ENCODE measurements at regions not wholly inside any gene's neighbourhood (a gene's known extent, or its start where the extent isn't known, plus 50 kb on each side); places are given as distances from the start of the nearest gene placed in this dataset.
A peak's percentile ranks its signal among the peaks of the same experiment; 100 is the strongest.

DNA sequence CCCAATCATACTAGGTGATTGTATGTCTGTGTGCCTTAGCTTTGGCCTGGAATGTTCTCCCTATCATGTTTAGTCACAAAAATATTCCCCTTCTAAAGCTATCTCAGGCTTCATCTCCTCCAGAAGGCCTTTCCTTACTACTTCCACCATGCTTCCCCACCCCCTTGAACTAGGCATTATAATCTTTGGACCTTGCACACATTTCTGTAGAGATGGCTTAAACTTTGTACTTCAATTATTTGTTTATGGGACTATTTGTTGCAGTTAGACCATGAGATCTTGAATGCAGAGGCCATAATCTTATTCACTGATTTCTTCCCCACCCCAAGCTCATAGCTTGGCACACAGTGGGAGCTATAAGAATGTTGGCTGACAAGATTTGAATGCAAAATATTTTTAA, 262.0 kb upstream of the EDA2R start:
- DNase-seq (ENCODE audit: low read depth): no peak
- Histone ChIP-seq H3K27ac (ENCODE audit: low read depth, low read length) (no peak overlapping the region), H3K4me1 (ENCODE audit: insufficient read depth, low read length) (no peaks in the 10 kb centered on the region), H4K20me1 (ENCODE audit: insufficient read depth, low read length) (no peaks in the 10 kb centered on the region), H3K27me3 (ENCODE audit: insufficient read depth, low read length) (no peaks in the 10 kb centered on the region), H3K9me3 (ENCODE audit: insufficient read depth, low read depth, low read length) (no peaks in the 10 kb centered on the region), H3K79me2 (ENCODE audit: insufficient read depth, low read length) (no peaks in the 10 kb centered on the region), H3K4me3 (ENCODE audit: insufficient read depth, low read depth, low read length) (no peak overlapping the region), H2AFZ (ENCODE audit: low read depth, low read length) (no peak overlapping the region), H3K36me3 (ENCODE audit: insufficient read depth, low read length) (no peaks in the 10 kb centered on the region), H3K9ac (ENCODE audit: low read length) (no peak overlapping the region), H3K4me2 (ENCODE audit: low read length) (no peak overlapping the region)
- H3K36me3 Mint-ChIP-seq (ENCODE audit: low read depth, unreplicated experiment): no peaks in the 10 kb centered on the region
- H3K27ac Mint-ChIP-seq (ENCODE audit: unreplicated experiment): no peak overlapping the region
- no peaks in the 10 kb centered on the region for H3K27me3 Mint-ChIP-seq (ENCODE audit: low read depth, unreplicated experiment)
- H3K9me3 Mint-ChIP-seq (ENCODE audit: unreplicated experiment): peaks cover 5% of the 10 kb centered on the region
- TF ChIP-seq, protein P1, sequence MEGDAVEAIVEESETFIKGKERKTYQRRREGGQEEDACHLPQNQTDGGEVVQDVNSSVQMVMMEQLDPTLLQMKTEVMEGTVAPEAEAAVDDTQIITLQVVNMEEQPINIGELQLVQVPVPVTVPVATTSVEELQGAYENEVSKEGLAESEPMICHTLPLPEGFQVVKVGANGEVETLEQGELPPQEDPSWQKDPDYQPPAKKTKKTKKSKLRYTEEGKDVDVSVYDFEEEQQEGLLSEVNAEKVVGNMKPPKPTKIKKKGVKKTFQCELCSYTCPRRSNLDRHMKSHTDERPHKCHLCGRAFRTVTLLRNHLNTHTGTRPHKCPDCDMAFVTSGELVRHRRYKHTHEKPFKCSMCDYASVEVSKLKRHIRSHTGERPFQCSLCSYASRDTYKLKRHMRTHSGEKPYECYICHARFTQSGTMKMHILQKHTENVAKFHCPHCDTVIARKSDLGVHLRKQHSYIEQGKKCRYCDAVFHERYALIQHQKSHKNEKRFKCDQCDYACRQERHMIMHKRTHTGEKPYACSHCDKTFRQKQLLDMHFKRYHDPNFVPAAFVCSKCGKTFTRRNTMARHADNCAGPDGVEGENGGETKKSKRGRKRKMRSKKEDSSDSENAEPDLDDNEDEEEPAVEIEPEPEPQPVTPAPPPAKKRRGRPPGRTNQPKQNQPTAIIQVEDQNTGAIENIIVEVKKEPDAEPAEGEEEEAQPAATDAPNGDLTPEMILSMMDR (IDR thresholded peaks at IDR 0.05; ENCODE audit: insufficient read depth, low read depth, low read length): no peak
- no peak for TF ChIP-seq EZH2 (IDR thresholded peaks at IDR 0.05; ENCODE audit: insufficient read depth, low read length)
- H3K4me1 Mint-ChIP-seq (ENCODE audit: low read depth, unreplicated experiment): no peaks in the 10 kb centered on the region
- H3K4me3 Mint-ChIP-seq (ENCODE audit: unreplicated experiment): no peak overlapping the region
- peak; percentile 47 for FAIRE-seq

DNA sequence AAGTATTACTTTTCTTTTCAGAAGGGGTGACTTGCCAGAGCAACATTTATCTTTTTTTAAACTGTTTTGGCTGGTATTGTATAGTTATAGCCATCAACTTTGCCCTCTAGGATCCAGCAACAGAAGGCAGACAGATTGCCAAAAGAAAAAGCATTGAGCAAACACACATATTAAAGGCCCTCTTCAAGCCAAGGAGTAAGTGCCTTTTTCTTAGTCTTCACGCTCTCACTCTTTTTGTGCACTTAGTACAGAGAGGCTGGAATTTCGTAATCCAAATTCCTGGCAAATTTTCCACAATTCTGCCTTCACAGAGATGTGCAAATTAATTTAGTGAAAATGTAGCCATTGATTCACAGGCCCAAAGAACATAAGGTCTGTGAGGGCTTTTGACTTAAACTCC, 253.1 kb upstream of the EDA2R start:
- H3K27ac Mint-ChIP-seq (ENCODE audit: unreplicated experiment): no peak overlapping the region

GRCh38 chrX:66889418-66889817, 250.5 kb upstream of the EDA2R start:
- TF ChIP-seq, protein P1 (IDR thresholded peaks at IDR 0.05; ENCODE audit: insufficient read depth, low read depth, low read length): no peak
- Mint-ChIP-seq H3K27me3 (ENCODE audit: low read depth, unreplicated experiment) (no peaks in the 10 kb centered on the region), H3K9me3 (ENCODE audit: unreplicated experiment) (no peaks in the 10 kb centered on the region), H3K36me3 (ENCODE audit: low read depth, unreplicated experiment) (no peaks in the 10 kb centered on the region), H3K4me1 (ENCODE audit: low read depth, unreplicated experiment) (no peaks in the 10 kb centered on the region), H3K4me3 (ENCODE audit: unreplicated experiment) (no peak overlapping the region), H3K27ac (ENCODE audit: unreplicated experiment) (no peak overlapping the region)
- DNase-seq (ENCODE audit: low read depth) (no peak), FAIRE-seq (no peak)
- no peaks in the 10 kb centered on the region for H4K20me1 ChIP-seq (ENCODE audit: insufficient read depth, low read length)
- no peak overlapping the region for H3K9ac ChIP-seq (ENCODE audit: low read length)
- no peaks in the 10 kb centered on the region for H3K4me1 ChIP-seq (ENCODE audit: insufficient read depth, low read length)
- H3K27me3 ChIP-seq (ENCODE audit: insufficient read depth, low read length): no peaks in the 10 kb centered on the region
- no peak overlapping the region for H3K27ac ChIP-seq (ENCODE audit: low read depth, low read length)
- no peaks in the 10 kb centered on the region for H3K79me2 ChIP-seq (ENCODE audit: insufficient read depth, low read length)
- no peaks in the 10 kb centered on the region for H3K9me3 ChIP-seq (ENCODE audit: insufficient read depth, low read depth, low read length)
- no peaks in the 10 kb centered on the region for H3K36me3 ChIP-seq (ENCODE audit: insufficient read depth, low read length)
- H2AFZ ChIP-seq (ENCODE audit: low read depth, low read length): no peak overlapping the region
- H3K4me2 ChIP-seq (ENCODE audit: low read length): no peak overlapping the region
- H3K4me3 ChIP-seq (ENCODE audit: insufficient read depth, low read depth, low read length): no peak overlapping the region

More for the DNA sequence above, 253.1 kb upstream of the EDA2R start:
- H3K27ac ChIP-seq (ENCODE audit: low read depth, low read length): no peak overlapping the region
- H3K4me1 Mint-ChIP-seq (ENCODE audit: low read depth, unreplicated experiment): no peaks in the 10 kb centered on the region
- no peaks in the 10 kb centered on the region for H3K79me2 ChIP-seq (ENCODE audit: insufficient read depth, low read length)
- H3K4me1 ChIP-seq (ENCODE audit: insufficient read depth, low read length): no peaks in the 10 kb centered on the region
- H2AFZ ChIP-seq (ENCODE audit: low read depth, low read length): no peak overlapping the region
- no peaks in the 10 kb centered on the region for H3K27me3 ChIP-seq (ENCODE audit: insufficient read depth, low read length)
- no peak for DNase-seq (ENCODE audit: low read depth)
- FAIRE-seq: peak; percentile 83
- no peak overlapping the region for H3K4me3 Mint-ChIP-seq (ENCODE audit: unreplicated experiment)
- H3K36me3 ChIP-seq (ENCODE audit: insufficient read depth, low read length): no peaks in the 10 kb centered on the region
- H3K4me2 ChIP-seq (ENCODE audit: low read length): no peak overlapping the region
- H3K9ac ChIP-seq (ENCODE audit: low read length): no peak overlapping the region
- no peaks in the 10 kb centered on the region for H4K20me1 ChIP-seq (ENCODE audit: insufficient read depth, low read length)
- no peaks in the 10 kb centered on the region for H3K9me3 ChIP-seq (ENCODE audit: insufficient read depth, low read depth, low read length)
- no peaks in the 10 kb centered on the region for H3K36me3 Mint-ChIP-seq (ENCODE audit: low read depth, unreplicated experiment)
- TF ChIP-seq, protein P1 (IDR thresholded peaks at IDR 0.05; ENCODE audit: insufficient read depth, low read depth, low read length): no peak
- no peak for TF ChIP-seq EZH2 (IDR thresholded peaks at IDR 0.05; ENCODE audit: insufficient read depth, low read length)
- no peaks in the 10 kb centered on the region for H3K9me3 Mint-ChIP-seq (ENCODE audit: unreplicated experiment)
- no peak overlapping the region for H3K4me3 ChIP-seq (ENCODE audit: insufficient read depth, low read depth, low read length)
- H3K27me3 Mint-ChIP-seq (ENCODE audit: low read depth, unreplicated experiment): no peaks in the 10 kb centered on the region

All from astrocyte (in vitro differentiated cells and primary cell).